Activated naive CD4-positive, alpha-beta T cell treated with anti-CD3 and anti-CD28 coated beads, Interleukin-2, amount 50 U/mL, for 72 hours (primary cell): ENCODE measurements at regions not wholly inside any gene's neighbourhood (a gene's known extent, or its start where the extent isn't known, plus 50 kb on each side); places are given as distances from the start of the nearest gene placed in this dataset.
"Not testable (repeated sequence)": the region's sequence is repeated elsewhere in the genome, so short reads cannot be mapped to it uniquely, and the experiment has no call there.

Source experiments
- ATAC-seq, 2 donors: fragments of 150-1000 bp; cut with Tn5 transposase; 2 replicates each; pipeline ENCODE4 v1.10.0; 2021; ENCODE audit warnings: mild to moderate bottlenecking in 2 of 2, moderate library complexity in 2 of 2
- DNase-seq, 2 donors: peaks; one replicate each; pipeline ENCODE4 v3.0.0; 2021 to 2022; ENCODE audit warnings: low spot score in 2 of 2
- H3K27ac Mint-ChIP-seq, 2 donors: one replicate each; pipeline ENCODE4 v1.8.0; 2022; ENCODE audit warnings: mild to moderate bottlenecking in 2 of 2, mixed read lengths in 2 of 2
- H3K36me3 Mint-ChIP-seq, 2 donors: one replicate each; pipeline ENCODE4 v1.8.0; 2022; ENCODE audit warnings: mixed read lengths in 2 of 2
- H3K9me3 Mint-ChIP-seq, 2 donors: one replicate each; pipeline ENCODE4 v1.8.0; 2022; ENCODE audit warnings: mixed read lengths in 2 of 2

DNA sequence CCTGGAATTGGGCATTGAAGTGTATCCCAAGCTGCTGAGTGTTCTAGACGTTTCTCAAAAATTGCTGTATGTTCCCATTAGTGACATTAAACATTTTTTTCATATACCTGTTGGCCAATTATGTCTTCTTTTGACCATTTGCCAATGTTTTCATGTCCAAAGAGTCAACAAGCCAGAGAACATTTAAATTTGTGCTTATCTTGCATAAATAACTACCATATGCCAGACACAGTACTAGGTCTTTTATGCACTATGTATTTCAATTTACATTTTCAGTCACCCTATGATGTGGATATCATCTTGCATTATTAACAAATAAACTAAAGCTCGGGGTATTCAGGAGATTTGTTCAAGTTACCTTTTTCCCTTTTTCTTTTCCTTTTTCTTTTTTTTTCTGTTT, 632.9 kb upstream of the C16orf82 start:
- ATAC-seq = no peak
- no peak for DNase-seq
- no peak overlapping the region for H3K27ac Mint-ChIP-seq
- H3K36me3 Mint-ChIP-seq = no peaks in the 10 kb centered on the region
- peaks cover 1 to 5% of the 10 kb centered on the region in 2 donors for H3K9me3 Mint-ChIP-seq

GRCh38 chr16:26441178-26441577, 625.5 kb upstream of the C16orf82 start:
- H3K36me3 Mint-ChIP-seq = no peaks in the 10 kb centered on the region

GRCh38 chr16:26442321-26442720, 624.4 kb upstream of the C16orf82 start:
- DNase-seq (no peak), ATAC-seq (no peak)
- Mint-ChIP-seq H3K9me3 (peaks cover 0 to 9% of the 10 kb centered on the region in 2 donors), H3K36me3 (no peaks in the 10 kb centered on the region), H3K27ac (no peak overlapping the region)

More at GRCh38 chr16:26441178-26441577, 625.5 kb upstream of the C16orf82 start:
- Mint-ChIP-seq H3K27ac (no peak overlapping the region), H3K9me3 (peaks cover 0 to 9% of the 10 kb centered on the region in 2 donors)
- ATAC-seq = no peak
- DNase-seq = no peak

DNA sequence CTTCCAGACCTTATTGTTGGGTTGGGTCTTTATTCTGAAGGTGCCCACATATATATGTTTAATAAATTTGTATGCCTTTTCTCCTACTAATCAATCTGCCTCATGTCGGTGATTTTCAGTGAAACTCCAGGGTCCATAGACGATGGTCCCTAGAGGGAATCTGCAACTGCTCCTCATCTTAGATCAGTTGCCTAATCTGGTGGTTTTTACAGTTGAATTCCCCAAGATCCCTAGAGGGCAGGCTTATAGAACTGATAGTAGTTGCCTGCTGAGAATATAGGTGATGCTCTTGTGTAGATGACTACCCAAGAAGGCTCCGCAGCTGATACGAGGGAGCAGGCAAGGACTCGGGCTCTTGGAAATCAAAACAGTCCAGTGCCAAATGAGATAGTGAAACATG, 619.2 kb upstream of the C16orf82 start:
- DNase-seq (no peak), ATAC-seq (no peak)
- Mint-ChIP-seq H3K27ac (no peak overlapping the region), H3K36me3 (no peaks in the 10 kb centered on the region), H3K9me3 (no peaks in the 10 kb centered on the region)

GRCh38 chr16:26453215-26453614, 613.5 kb upstream of the C16orf82 start:
- H3K36me3 Mint-ChIP-seq = no peaks in the 10 kb centered on the region
- peaks cover 4% of the 10 kb centered on the region in 2 donors for H3K9me3 Mint-ChIP-seq
- ATAC-seq (no peak), DNase-seq (no peak)
- no peak overlapping the region for H3K27ac Mint-ChIP-seq

DNA sequence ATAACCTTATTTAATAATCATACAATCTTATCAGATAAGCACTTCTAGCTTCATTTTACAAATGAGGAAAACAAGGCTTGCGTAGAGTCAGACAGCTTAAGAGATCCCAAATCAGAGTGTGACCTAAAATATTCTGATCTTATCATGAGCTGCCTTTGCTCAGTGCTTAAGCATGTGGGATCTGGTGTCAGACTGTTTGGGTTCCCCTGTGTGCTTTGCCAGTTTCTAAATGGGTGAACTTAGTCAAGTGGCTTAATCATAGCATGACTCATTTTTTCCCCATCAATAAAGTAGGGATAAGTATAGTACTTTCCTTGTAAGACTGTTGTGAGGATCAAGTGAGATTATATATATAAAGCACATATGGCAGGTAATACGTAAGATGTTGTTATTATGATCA, 612.6 kb upstream of the C16orf82 start:
- no peak for DNase-seq
- Mint-ChIP-seq H3K27ac (no peak overlapping the region), H3K36me3 (no peaks in the 10 kb centered on the region), H3K9me3 (peaks cover 4% of the 10 kb centered on the region in 2 donors)
- ATAC-seq = peak; percentile 58 to 70

GRCh38 chr16:26456074-26456473, 610.7 kb upstream of the C16orf82 start:
- Mint-ChIP-seq H3K27ac (no peak overlapping the region), H3K9me3 (peaks cover 4% of the 10 kb centered on the region in 2 donors), H3K36me3 (no peaks in the 10 kb centered on the region)
- ATAC-seq = no peak
- DNase-seq = no peak

- peaks cover 4% of the 10 kb centered on the region in 2 donors for H3K9me3 Mint-ChIP-seq
- H3K27ac Mint-ChIP-seq = no peak overlapping the region
- DNase-seq (no peak), ATAC-seq (no peak)
- H3K36me3 Mint-ChIP-seq = no peaks in the 10 kb centered on the region
Observed at GRCh38 chr16:26457095-26457494, 609.6 kb upstream of the C16orf82 start.

- Mint-ChIP-seq H3K9me3 (peaks cover 8 to 9% of the 10 kb centered on the region in 2 donors), H3K36me3 (no peaks in the 10 kb centered on the region), H3K27ac (no peak overlapping the region)
- no peak for DNase-seq
- no peak for ATAC-seq
Observed at GRCh38 chr16:26457882-26458281, 608.8 kb upstream of the C16orf82 start.

GRCh38 chr16:26464576-26465266, 602.0 kb upstream of the C16orf82 start:
- H3K27ac Mint-ChIP-seq = no peak overlapping the region
- H3K9me3 Mint-ChIP-seq = peaks cover 11 to 16% of the 10 kb centered on the region in 2 donors
- DNase-seq (no peak), ATAC-seq (no peak)
- no peaks in the 10 kb centered on the region for H3K36me3 Mint-ChIP-seq

DNA sequence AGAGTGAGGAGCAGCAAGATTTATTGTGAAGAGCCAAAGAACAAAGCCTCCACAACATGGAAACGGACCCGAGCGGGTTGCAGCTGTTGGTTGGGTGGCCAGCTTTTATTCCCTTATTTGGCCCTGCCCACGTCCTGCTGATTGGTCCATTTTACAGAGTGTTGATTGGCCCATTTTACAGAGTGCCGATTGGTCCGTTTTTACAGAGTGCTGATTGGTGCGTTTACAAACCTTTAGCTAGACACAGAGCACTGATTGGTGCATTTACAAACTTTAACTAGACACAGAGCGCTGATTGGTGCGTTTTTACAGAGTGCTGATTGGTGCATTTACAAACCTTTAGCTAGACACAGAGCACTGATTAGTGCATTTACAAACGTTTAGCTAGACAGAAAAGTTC, 592.3 kb upstream of the C16orf82 start:
- not testable (repeated sequence) for H3K27ac Mint-ChIP-seq, DNase-seq, ATAC-seq
- Mint-ChIP-seq H3K36me3 (peaks cover 0 to 14% of the 10 kb centered on the region in 2 donors), H3K9me3 (peaks cover 17 to 26% of the 10 kb centered on the region in 2 donors)

DNA sequence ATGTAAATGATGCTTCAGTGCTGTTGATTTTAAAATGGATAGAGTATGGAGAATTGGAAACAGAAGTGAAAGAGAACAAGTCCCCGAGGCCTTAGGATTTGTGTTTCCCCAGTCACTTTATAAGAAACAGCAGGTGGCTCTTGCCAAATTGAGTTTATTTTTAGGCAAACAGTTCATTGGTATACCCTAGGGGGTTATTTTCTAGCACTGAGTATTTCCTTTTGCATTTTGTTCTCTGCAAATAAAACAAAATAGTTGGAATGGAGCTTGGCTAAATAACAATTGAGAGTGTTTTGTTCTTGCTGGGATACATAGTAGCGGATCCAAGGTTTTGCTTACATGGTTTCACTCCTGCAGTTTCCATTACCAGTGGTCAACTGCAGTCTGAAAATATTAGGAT, 591.1 kb upstream of the C16orf82 start:
- no peak for ATAC-seq
- Mint-ChIP-seq H3K9me3 (peaks cover 18 to 23% of the 10 kb centered on the region in 2 donors), H3K36me3 (peaks cover 0 to 15% of the 10 kb centered on the region in 2 donors), H3K27ac (no peak overlapping the region)
- no peak for DNase-seq

DNA sequence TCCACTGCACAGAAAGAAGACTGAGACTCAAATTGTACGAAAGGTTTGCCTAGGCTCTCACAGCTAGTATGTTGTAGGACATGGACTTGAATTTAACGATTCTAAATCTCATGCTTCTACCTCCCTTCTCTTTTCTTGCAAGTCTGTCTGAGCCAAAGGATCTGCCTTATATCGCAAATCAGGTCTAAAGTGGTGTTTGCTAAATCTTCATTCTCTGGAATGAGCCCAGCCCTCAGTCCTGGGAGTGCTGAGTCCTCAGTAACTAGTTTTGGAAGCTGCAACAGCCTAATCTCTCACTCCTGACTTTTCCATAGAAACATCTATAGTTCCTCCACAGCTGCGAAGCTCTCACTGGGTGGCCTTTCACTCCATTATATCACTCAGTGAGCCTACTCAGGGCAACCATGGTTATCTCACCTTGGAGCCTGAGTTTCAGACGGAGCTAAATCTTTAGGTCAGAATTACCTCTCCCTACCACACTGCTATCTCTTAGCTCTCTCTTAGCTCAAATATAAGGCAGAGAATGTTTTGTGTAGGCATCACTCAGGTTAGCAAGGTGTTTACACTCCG, 575.5 kb upstream of the C16orf82 start:
- H3K36me3 Mint-ChIP-seq = no peaks in the 10 kb centered on the region
- H3K9me3 Mint-ChIP-seq = no peaks in the 10 kb centered on the region
- no peak overlapping the region for H3K27ac Mint-ChIP-seq
- DNase-seq = no peak
- no peak for ATAC-seq

GRCh38 chr16:26491962-26492361, 574.8 kb upstream of the C16orf82 start:
- H3K27ac Mint-ChIP-seq = no peak overlapping the region
- no peaks in the 10 kb centered on the region for H3K9me3 Mint-ChIP-seq
- DNase-seq (no peak), ATAC-seq (no peak)
- H3K36me3 Mint-ChIP-seq = no peaks in the 10 kb centered on the region

DNA sequence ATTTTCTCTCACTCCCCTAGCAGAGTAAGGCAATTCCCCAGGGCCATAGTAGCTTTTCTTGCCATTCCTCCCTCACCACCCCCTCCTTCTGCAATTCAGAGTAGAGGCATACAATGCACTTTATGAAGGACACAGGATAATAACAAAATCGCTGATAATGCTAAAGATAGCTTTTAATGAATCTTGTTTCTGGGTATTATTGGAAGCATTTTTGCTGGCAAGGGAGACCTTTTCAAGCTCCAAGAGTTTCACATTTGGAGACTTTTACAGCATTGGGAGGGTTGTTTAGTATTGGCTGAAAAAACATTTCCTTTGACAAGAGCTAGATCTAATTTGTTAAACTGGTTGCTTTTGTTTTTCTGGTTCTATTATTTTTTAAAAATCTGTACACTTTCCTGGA, 573.0 kb upstream of the C16orf82 start:
- H3K36me3 Mint-ChIP-seq = no peaks in the 10 kb centered on the region
- ATAC-seq (no peak), DNase-seq (no peak)
- H3K9me3 Mint-ChIP-seq = no peaks in the 10 kb centered on the region
- no peak overlapping the region for H3K27ac Mint-ChIP-seq

DNA sequence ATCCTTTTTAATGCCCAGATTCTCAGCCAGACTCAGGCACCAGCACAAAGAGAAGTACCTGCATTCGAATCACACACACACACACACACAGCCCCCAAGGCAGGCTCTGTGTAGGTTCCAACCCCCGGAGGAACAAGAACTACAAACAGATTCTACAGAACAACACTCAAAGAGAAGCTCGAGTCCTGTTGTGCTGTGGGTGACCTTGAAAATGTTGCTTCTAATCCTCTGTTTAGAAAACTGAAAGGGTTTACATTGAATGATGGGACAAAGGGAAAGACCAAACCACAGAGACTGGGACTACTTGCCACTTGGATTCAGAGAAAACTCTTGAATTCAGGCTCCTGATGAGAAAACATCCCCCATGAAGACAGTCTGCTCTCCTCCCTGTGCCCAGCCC, 568.8 kb upstream of the C16orf82 start:
- H3K36me3 Mint-ChIP-seq = no peaks in the 10 kb centered on the region
- ATAC-seq (no peak), DNase-seq (no peak)
- H3K9me3 Mint-ChIP-seq = no peaks in the 10 kb centered on the region
- no peak overlapping the region for H3K27ac Mint-ChIP-seq

DNA sequence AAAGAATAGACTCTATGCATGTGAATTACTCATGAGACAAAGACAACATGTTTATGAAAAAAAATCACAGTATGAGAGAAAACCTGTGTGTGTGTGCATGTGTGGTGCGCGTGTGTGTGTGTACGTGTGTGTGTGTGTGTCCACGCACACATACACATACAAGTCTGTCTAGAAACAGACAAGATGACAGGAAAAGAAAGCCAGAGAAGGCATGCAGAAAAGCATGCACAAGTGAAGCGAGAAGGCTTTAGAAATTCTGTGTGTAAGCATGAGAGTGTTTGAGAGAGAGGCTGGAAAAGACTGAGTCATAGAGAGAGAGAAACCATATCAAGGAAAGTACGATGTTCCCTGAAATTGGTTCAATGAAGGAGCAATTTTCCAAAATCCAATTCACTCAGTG, 566.4 kb upstream of the C16orf82 start:
- Mint-ChIP-seq H3K9me3 (no peaks in the 10 kb centered on the region), H3K36me3 (no peaks in the 10 kb centered on the region), H3K27ac (no peak overlapping the region)
- ATAC-seq (no peak), DNase-seq (no peak)

DNA sequence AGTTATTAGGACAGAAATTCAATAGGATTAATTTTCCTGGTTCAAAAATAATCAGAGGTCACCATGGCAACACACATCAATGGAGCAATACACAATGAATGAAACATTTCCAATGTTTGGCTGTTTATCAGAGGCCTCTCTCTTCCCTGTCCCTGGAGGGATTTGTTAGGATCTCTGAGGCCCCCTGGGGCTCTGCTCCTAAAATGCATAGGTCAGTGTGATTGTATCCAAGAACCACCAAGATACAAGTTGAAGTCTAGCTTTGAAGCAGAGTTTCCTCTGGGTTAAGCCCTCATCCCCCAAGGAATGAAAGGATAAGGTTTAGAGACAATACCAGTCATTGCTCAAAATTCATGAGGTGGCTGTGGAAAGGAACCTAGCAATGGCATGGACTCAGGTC, 561.2 kb upstream of the C16orf82 start:
- H3K36me3 Mint-ChIP-seq = no peaks in the 10 kb centered on the region
- no peaks in the 10 kb centered on the region for H3K9me3 Mint-ChIP-seq

More for the DNA sequence above, 561.2 kb upstream of the C16orf82 start:
- H3K27ac Mint-ChIP-seq = no peak overlapping the region
- no peak for DNase-seq
- ATAC-seq = no peak
